HT-29 (cell line): ENCODE measurements at regions not wholly inside any gene's neighbourhood (a gene's known extent, or its start where the extent isn't known, plus 50 kb on each side); places are given as distances from the start of the nearest gene placed in this dataset.

Source experiments
- DNase-seq: peaks from one replicate; pipeline ENCODE4 v3.0.0-alpha.2; 2015; ENCODE audit warnings: low spot score

GRCh38 chr12:69129564-69129963, 109.8 kb upstream of the CPSF6 start:
- no peak for DNase-seq

GRCh38 chr12:69130064-69130463, 109.3 kb upstream of the CPSF6 start:
- DNase-seq, result no peak

- DNase-seq, result no peak
Observed at GRCh38 chr12:69131077-69131476, 108.3 kb upstream of the CPSF6 start.

DNA sequence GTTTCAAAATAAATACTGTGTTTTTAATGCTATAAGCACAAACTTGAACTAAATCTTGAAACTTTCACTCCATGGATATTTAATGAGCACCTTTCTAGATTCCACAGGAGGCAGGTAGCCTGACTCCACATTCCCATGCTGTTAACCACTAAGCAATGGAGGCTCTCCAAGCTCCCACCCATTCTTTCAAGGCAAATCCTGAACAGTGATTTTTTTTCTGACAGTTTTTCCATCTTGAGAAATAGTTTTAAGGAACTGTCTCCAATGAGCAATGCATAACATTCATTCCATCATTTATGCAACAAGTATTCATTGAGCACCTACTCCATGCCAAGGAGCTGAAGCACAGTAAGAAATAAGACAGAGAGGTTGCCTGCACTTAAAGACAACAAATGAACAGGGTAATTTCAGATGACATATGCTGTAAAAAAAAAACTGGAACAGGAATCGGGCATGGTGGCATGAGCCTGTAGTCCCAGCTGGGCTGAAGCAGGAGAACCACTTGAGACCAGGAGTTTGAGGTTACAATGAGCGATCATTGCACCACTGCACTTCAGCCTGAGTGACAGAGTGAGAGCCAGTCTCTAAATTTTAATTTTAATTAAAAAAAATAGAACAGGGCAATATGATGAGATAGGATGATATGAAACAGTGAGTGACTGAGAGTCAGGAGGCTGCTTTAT, 102.3 kb upstream of the CPSF6 start:
- DNase-seq, result no peak

- no peak for DNase-seq
Observed at GRCh38 chr12:69141074-69141473, 98.3 kb upstream of the CPSF6 start.

- DNase-seq, result no peak
Observed at GRCh38 chr12:69149270-69149669, 90.1 kb upstream of the CPSF6 start.

DNA sequence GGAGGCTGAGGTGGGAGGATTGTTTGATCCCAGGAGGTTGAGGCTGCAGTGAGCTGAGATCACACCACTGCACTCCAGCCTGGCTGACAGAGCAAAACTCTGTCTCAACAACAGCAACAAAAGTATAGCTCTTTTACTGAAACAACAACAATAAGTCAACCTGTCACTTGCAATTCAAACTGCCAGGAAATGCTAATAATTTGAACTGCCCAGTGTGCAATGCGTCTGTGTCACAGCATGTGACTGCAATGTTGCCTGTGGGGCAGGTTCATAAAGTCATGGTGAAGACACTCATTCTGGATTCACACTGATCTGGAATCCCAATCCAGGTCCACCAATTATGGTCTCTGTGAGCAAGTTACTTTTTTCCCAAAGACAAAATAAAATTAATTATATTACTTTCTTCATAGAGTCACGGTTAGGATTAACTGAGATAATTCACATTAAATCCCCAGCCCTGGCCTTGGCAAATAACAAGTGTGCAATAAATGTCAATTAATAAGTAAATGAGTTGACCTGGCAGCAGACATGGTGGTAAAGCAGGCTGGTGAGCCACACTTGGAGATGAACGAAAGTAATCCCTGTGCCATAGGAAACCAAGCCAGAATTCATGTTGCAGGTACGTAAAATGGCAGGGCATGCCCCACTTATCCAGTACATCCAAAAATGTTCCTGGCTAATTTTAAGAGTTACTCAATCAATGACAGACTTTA, 89.1 kb upstream of the CPSF6 start:
- DNase-seq, result no peak

DNA sequence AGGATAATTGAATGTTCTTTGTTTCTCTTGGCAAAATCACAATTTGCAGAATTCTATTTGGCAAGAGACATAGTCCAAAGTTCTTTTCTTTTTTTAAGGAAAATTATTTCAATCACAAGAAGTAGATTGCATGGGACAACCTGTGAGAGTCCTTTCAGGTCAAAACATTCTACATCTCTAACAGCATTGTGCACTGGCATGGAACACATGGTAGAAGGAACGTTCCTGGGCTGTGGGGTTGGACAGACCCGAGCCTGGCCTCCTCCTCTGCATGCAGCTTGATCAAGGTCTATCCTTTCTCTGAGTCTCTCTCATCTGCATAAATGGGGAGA, 88.6 kb upstream of the CPSF6 start:
- DNase-seq, result no peak

GRCh38 chr12:69151254-69151764, 88.1 kb upstream of the CPSF6 start:
- DNase-seq, result peak; percentile 47

DNA sequence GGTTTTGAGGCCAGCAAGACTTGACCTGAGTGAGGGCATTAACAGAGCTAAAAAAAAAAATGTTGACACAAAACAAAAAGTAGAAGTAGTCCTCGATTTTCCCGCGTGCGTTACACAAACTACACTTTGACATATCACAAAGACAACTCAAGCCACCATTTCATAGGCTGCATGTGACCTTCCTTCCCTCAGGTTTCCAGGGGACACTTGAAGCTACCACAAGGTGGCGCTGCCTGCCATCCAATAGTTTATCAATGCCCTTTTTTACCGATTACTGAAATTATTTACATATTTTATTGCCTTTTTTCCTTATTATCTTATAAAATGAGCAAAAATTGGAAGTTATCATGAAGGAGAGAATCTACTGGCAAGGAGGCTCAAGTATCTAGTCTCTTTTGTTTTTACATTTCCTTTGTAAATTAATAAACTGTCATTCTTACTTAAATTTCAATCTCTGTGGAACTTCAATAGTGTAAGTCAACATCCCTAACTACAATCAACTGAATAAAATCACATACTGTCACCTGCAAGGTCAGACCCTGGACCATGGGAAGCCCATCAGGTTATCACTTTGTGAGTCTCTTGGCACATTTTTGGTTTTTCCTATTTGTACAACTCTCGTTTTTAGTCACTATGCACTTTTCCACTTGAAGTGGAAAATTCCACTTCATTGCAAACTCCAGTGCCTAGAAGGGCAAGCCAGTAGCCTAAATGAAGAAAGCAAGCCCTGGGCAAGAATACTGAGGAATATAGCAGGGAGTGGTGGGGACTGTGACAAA, 84.6 kb upstream of the CPSF6 start:
- DNase-seq, result peak; percentile 85

DNA sequence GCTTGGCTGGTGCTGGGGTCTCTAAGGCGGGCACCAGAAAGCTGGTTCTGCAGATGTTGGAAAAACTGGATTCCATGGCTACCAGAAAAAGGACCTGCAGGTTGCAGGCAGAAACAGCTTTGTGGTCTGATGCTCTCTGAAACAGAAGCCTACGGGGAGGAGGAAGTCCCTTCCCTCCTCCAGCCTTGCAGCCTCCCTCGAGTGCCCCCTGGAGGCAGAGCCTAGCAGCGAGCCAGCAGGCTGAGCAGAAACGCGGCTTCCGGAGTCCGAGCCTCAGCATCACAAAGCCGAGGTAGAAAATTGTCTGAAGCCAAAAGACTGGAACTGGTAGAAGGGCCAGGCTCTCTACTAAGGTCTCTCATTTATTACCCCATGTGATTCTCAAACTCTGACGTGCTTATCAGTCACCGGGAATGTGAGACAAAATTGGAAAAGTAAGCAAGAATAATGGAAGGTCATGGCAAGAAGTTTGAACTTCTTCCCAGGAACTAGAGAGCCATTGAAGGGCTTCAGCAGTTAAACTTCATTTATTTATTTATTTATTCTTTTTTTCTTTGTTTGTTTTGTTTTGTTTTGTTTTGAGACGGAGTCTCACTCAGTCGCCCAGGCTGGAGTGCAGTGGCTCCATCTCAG, 82.2 kb upstream of the CPSF6 start:
- DNase-seq, result peak; percentile 87

DNA sequence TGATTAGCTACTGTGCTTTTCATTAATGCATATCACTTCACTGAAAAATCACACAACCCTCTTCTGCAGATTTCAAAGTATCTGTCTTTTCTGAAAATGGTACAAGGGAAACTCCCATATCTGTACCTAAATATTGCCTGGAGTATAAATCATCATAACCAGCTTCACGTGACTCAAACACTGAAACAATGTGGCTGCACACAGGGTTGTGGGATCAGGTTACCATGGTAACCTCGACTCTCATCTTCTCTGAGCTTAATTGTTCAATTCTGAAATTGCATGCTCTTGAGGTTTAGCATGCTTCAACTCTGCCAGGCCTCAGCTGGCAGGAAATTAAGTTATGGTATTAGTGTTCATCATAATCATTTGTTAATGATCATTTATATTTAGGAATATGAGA, 77.5 kb upstream of the CPSF6 start:
- no peak for DNase-seq

DNA sequence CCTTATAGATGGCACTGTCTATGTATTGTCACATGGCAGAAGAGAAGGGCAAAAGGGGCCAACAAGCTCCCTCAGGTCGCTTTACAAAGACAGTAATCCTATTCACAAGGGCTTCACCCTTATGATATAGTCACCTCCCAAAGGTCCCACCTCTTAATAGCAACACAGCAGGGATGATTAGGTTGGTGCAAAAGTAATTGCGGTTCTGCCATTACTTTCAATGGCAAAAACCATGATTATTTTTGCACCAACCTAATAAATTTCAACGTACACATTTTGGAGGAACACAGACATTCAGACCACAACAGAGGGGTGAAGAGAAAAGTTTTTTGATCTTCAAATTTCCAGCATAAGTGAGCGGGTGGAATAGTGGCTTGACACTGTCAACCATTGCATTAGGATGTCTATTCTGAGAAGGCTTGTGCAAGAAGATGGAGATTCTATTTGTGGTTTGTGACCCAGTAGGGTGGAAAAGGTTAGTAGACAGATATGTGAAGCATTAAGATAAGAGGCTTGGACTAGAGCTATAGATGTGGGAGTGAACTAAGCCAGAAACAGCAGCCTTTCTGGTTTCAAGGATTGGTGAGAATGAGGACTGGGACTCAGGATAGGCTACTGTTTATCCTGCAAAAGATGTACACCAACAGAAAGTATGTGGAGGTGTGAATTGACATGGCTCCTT, 75.5 kb upstream of the CPSF6 start:
- no peak for DNase-seq

DNA sequence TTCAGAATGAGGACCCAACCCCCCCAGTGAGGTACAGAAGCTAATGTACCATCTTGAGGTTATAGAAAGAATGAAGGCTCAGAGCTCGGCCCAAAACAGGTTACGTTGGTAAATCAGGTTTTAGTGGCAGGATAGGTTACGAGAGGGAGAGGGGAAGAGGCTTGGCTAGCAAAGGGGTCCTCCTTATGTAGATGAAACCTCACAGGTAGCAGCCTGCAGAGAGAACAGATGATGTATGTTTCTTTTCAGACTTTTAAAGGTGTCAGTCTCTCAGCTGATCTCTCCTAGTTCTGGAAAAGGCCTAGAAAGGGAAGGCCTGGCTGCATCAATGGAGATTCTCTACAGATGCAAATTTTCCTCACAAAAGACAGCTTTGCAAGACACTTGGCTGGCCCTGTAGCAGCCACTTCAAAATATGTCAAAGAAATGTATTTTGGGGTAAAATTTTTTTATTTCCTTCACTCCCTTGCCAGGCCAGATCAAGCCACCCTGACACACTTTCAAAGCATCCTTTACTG, 71.7 kb upstream of the CPSF6 start:
- DNase-seq, result no peak

DNA sequence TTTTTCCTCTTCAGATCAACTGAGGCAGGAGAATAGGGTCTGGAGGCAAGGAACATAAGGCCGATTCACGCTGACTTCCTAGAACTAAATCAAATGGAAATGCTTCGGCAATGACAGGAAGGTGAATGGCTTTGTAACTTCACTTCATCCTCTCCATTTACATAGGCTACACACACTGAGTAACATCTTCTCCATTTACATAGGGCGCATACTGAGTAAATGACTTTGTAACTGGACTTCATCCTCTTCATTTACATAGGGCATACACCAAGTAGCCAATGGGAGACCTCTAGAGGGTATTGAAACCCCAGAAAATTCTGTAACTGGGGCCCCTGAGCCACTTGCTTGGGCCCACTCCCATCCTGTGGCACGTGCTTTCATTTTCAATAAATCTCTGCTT, 71.0 kb upstream of the CPSF6 start:
- no peak for DNase-seq

GRCh38 chr12:69168828-69169227, 70.5 kb upstream of the CPSF6 start:
- no peak for DNase-seq

GRCh38 chr12:69170293-69170692, 69.1 kb upstream of the CPSF6 start:
- DNase-seq, result no peak

DNA sequence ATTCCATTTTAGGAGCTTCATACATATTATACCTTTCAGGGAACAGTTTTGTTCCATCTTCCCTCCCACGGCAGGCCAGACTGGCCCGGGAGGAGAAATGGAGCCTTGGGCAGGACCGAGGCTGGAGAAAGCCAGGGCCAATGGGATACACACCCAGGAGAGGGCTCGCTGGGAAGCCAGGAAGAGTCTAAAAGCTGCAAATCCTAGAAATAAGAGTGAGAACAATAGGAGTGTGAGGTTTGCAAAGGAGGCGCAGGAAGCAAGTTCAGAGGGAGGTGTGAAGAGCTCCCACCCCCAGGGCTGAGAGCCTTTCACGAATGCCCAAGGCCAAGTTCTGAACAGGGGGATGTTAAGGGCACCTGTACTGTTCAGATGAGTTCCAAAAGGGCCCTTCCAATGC, 67.5 kb upstream of the CPSF6 start:
- DNase-seq, result no peak

- no peak for DNase-seq
Observed at GRCh38 chr12:69172491-69172890, 66.9 kb upstream of the CPSF6 start.

GRCh38 chr12:69173368-69173767, 66.0 kb upstream of the CPSF6 start:
- DNase-seq, result no peak

GRCh38 chr12:69179786-69180185, 59.6 kb upstream of the CPSF6 start:
- DNase-seq, result no peak
